ENCODE measurements at regions not wholly inside any gene's neighbourhood (a gene's known extent, or its start where the extent isn't known, plus 50 kb on each side); places are given as distances from the start of the nearest gene placed in this dataset.
"Not testable (repeated sequence)": the region's sequence is repeated elsewhere in the genome, so short reads cannot be mapped to it uniquely, and the experiment has no call there.

DNA sequence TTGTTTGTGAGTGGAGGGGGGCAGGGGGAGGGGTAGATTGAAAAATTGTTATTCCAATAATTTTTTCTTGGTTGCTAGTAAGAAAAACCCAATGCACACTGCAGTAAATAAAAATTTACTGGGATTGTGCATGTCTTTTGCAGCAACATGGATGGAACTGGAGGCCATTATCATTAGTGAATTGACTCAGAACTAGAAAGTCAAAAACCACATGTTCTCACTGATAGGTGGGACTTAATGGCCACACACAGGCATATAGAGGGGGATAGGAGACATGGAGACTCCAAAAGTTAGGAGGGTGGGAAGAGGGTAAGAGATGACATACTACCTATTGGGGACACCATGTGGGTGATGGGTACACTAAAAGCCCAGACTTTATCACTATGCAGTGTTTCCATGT is 67.2 kb downstream of the BUB3 start:
- no peak for DNase-seq

DNA sequence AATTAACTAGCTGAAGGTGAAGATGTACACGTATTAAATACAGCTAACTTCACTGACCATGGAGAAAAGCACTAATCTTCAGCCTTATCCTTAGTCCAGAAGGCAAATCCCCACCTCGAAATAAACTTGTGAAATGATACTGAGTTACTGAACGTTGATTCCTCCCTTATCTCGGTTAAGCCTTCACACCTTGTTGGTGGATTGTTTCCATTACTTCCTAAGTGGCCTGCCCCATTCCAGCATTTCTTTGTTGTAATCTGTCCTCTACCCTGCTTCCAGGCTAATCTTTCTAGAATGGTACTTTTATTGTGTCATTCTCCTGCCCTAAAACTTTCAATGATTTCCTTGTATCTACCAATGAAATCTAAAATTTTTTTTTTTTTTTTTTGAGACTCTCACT is 68.6 kb downstream of the BUB3 start:
- DNase-seq = no peak

GRCh38 chr10:123227706-123228105 is 73.5 kb downstream of the BUB3 start:
- DNase-seq = no peak

DNA sequence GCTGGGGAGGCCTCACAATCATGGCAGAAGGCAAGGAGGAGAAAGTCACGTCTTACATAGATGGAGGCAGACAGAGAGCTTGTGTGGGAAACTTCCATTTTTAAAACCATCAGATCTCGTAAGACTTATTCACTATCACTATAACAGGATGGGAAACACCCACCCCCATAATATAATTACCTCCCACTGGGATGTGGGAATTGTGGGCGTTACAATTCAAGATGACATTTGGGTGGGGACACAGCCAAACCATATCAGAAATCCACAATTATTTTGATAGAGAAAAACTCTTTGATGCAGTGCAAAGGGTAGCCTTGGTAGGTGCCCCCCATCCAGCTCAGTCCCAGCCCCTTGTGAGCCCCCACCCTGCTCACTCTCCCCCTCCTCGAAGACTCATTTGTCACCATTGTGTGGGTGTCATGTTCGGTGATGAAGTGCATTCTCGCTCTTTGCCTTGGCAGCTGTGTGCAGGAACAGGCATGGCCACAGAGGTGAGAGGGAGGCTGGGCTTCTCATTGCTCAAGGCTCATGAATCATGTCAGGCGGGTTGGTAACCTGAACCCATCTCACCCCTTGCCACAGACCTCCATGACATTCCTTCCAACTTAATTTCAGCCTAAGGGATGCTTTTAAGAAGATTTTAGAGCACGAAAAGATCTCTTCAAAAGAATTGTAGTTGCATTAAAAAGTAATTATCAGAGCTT is 75.9 kb downstream of the BUB3 start:
- DNase-seq = no peak

- DNase-seq = not testable (repeated sequence)
These were observed 78.7 kb downstream of the BUB3 start for GRCh38 chr10:123232879-123233278.

GRCh38 chr10:123235014-123235413 is 80.8 kb downstream of the BUB3 start:
- DNase-seq = not testable (repeated sequence)

DNA sequence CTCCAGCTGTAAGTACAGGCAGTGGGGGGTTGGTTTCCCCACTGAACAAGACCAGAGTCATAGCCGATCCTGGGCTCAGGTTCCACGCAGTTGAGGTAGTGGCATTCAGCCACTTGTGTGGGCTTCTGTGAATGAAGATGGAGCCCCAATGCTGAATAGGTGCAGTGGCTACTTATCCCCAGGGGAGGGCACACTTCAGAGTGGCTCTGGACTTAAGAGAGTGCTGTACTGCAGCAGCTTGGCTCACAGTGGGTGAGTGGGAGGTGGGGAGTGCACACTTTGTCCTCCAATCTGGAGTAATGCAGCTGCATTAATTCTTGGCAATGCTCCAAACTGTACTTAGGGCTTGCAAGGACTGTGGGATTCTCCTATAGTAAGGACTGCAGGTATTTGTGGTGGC is 81.9 kb downstream of the BUB3 start:
- DNase-seq = no peak

GRCh38 chr10:123240250-123240649 is 86.0 kb downstream of the BUB3 start:
- DNase-seq = no peak

DNA sequence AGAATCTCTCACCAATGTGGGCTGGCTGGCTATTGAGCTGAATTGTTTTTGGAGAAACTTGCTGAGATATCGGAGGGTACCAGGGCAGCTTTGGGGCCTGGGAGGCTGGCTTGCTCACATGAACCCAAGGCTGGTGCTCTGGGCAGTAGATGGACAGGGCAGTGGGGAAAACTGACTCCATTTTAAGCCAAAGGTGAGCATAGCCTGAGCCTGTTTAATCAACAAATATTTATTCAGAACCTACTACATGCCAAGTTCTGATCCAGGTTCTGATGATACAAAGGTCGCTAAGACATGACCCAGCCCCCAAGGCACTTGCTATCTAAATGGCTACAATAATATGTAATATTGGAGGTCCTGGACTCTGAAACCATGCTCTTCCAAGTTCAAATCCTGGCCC is 86.6 kb downstream of the BUB3 start:
- no peak for DNase-seq

DNA sequence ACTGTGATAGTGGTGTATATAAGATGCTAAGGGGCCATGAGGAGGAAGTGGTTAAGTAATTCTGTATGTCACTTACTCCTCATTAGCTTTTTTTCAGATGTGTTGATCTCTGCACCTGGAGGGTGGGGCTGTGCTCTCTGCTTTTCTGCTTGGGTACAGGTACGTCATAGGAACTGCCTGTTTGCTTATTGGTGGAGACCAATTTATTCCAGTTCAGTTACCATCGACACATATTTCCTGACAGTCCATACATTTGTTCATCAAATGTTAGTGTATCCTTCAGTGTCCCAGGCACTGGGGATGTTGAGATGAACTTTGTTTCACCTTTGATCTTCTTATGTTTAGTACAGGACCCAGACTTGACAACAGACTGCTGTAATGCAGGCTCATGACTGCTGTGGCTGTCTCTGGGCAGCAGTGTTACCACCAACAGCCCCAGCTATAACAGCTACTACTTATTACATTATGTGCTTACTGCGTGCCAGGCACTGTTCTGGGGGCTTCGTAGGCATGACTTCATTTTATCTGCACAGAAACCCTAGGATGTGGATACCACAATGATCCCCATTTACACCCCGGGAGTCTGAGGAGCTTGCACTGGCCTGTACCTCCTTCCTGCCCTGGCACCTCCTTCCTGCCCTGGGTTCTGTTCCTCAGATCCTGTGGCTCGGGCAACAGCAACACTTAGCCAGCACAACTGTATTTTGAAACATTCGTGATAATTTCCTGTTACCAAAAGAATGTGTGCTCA is 87.4 kb downstream of the BUB3 start:
- no peak for DNase-seq

DNA sequence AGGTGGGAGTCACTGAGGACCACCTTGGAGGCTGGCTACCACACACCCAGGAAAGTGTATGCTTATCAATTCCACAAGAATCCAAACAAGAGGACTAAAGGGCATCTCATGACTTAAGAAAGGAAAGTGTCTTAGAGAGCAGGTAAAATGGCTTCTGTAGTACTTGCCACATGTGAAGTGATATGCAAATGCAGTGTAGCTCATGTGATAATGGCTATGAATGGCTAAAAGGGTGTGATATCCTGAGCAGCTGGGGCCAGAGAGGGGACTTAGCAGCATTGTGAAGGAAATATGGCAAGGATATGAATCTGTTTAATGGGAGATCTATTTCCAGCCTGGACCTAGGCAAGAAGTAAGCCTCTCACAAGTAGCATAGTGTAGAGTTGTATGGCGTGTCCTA is 90.5 kb downstream of the BUB3 start:
- no peak for DNase-seq

DNA sequence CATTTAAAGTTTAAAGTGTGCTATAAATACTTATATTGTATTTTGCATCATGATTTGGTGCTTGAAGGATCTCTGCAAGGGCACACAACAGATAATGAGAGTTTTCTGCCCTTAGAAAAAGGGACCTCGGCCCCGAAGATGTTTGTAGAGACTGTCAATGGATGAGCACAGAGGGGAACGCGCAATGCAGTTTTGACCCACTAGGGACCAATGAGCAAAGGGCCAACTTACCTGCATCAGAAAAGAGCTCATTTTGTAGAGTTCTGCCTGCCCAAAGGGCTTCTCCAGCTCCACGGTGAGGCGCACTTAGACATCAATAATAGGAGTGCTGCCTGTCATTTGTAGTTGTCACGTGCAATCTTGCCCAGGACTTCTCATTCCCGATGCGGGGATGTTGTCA is 91.1 kb downstream of the BUB3 start:
- DNase-seq = no peak

DNA sequence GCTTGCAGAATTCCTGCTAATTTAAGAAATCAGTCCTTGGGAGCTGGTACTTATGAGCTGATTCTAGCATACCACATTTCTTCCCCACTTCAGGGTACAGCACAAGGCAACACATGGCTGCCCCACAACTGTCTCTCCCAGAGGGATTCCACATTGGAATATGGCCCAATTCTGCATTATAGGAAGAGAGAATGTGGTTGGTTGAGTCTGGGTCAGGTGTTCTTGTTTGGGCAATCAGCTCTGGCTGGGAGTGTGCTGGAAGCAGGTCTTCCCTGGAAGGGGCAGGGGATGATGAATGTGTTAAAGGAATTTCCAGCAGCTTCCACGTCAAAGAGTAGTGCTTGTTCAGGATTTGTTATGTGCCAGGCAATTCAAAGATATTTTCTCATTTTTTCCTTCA is 95.7 kb downstream of the BUB3 start:
- DNase-seq = no peak

GRCh38 chr10:123250640-123251039 is 96.4 kb downstream of the BUB3 start:
- DNase-seq = peak; percentile 20

GRCh38 chr10:123252779-123253178 is 98.6 kb downstream of the BUB3 start:
- DNase-seq = no peak

DNA sequence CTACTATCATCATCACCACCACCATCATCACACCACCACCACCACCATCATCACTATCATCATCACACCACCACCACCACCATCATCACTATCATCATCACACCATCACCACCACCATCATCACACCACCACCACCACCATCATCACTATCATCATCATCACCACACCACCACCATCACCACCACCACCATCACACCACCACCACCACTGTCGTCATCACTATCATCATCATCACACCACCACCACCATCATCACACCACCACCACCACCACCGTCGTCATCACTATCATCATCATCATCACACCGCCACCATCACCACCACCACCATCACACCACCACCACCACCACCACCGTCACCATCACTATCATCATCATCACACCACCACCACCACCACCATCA is 100.1 kb downstream of the BUB3 start:
- DNase-seq = not testable (repeated sequence)

GRCh38 chr10:123257904-123258456 is 103.8 kb downstream of the BUB3 start:
- DNase-seq = no peak

DNA sequence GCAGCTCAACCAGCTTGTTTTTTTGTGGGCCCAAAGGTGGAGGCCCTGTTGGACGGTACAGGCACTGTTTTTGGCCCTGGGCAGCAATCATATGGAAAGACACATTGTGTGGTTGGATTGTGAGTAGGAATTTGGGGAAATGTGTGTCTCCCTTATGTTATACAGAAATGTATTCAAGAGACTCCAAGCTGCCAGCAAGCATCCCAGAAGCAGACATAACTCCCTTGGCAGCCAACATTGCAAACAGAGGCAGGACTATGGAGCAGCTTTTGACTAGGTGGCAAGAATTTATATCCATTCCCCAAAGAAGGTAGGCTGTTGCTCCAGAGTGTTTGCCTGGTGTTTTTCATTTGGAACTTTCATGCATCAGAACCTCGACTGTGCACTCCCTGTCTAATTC is 104.9 kb downstream of the BUB3 start:
- no peak for DNase-seq

DNA sequence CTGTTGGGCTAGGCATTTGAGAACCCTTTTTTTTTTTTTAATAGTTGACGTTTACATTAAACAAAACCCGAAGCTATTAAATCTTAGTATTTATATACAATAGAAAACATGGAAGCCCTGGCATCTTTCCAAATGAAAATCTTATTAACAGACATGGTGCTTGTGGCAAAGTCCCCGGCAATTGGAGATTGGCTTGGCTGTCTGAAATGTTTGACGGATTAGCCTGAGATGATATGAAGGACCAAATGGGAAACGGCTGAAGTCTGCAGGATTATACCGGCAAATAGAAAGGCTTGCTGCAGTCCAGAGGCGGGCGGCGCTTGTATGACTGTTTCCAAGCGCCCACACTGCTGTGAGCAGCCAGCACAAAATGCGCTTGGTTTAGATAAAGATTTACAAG is 105.6 kb downstream of the BUB3 start:
- no peak for DNase-seq

- DNase-seq = no peak
These were observed 108.3 kb downstream of the BUB3 start for GRCh38 chr10:123262456-123262855.

- no peak for DNase-seq
These were observed 112.8 kb downstream of the BUB3 start for GRCh38 chr10:123266971-123267370.

DNA sequence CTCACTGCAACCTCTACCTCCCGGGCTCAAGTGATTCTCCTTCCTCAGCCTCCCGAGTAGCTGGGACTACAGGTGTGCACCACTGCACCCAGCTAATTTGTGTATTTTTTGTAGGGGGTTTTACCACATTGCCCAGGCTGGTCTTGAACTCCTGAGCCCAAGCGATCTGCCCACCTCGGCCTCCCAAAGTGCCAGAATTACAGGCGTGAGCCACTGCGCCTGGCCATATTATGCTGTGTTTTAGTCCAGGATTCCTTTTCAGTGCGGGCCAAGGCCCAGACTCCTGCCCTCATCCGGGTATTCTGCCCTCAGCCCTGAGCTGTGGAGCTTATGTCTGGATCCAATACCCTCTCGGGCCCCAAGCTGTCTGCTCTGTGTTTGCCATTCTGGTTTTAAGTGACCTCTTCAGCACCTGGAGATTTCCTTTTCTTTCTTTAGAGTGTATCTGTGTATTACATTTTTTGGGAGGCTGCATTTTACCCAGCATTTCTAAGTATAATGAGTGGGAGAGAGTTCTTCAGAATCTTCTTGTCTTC is 114.9 kb downstream of the BUB3 start:
- peak; percentile 9 for DNase-seq

GRCh38 chr10:123269675-123270074 is 115.5 kb downstream of the BUB3 start:
- peak; percentile 12 for DNase-seq

DNA sequence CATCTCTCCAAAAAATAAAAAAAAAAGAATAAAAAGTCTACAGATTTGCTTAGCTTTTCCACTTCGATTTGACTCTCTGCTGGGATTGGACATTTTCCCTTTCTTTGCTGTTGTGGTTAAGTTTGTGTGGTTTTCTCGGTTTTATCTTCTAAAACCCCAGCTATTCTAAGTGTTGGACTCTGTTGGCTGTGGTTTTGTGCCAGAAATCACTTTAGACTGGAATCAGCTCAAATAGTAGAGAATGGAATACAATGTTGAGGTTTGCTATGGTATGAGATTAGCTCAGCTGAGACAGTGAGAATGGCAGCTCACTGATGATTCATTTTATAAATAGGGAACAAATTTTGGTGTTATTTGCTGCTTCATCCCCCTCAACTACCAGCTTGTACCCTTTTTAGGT is 116.0 kb downstream of the BUB3 start:
- no peak for DNase-seq
